ENCODE measurements at regions not wholly inside any gene's neighbourhood (a gene's known extent, or its start where the extent isn't known, plus 50 kb on each side); places are given as distances from the start of the nearest gene placed in this dataset.

- Histone ChIP-seq H3K4me1 (ENCODE audit: low read depth) (no peaks in the 10 kb centered on the region), H3K9me3 (ENCODE audit: low read depth) (no peaks in the 10 kb centered on the region), H3K27me3 (no peaks in the 10 kb centered on the region), H3K4me3 (no peak overlapping the region), H3K36me3 (no peaks in the 10 kb centered on the region), H3K27ac (no peak overlapping the region)
- DNase-seq (ENCODE audit: low read depth in 1 of 2, low spot score in 1 of 2): peak in 1 of 2 donors; percentile 17
- TF ChIP-seq, protein P1, sequence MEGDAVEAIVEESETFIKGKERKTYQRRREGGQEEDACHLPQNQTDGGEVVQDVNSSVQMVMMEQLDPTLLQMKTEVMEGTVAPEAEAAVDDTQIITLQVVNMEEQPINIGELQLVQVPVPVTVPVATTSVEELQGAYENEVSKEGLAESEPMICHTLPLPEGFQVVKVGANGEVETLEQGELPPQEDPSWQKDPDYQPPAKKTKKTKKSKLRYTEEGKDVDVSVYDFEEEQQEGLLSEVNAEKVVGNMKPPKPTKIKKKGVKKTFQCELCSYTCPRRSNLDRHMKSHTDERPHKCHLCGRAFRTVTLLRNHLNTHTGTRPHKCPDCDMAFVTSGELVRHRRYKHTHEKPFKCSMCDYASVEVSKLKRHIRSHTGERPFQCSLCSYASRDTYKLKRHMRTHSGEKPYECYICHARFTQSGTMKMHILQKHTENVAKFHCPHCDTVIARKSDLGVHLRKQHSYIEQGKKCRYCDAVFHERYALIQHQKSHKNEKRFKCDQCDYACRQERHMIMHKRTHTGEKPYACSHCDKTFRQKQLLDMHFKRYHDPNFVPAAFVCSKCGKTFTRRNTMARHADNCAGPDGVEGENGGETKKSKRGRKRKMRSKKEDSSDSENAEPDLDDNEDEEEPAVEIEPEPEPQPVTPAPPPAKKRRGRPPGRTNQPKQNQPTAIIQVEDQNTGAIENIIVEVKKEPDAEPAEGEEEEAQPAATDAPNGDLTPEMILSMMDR (IDR thresholded peaks at IDR 0.05; ENCODE audit: low read depth, low read length): no peak
Observed at GRCh38 chr4:123209436-123209835, 187.2 kb upstream of the SPRY1 start.

DNA sequence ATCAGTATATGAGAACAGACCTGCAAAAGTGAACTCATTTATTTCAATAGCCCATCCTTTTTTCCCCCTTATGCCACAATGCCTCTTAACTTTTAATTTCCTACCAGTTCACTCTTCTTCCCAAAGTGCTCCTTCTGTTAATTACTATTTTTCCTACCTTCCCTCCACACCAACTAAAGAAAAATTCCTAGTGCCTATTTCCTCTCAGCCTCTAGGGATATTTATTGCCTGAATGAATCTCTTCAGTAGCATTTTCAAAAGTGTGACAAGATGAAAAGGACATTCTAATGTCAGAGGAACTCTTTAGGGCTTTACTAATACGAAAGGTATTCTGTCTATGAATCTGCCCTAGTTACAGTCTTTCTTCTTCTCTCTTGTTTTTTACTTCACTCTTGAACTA is 181.1 kb upstream of the SPRY1 start:
- no peak overlapping the region for H3K4me3 ChIP-seq
- TF ChIP-seq, protein P1 (IDR thresholded peaks at IDR 0.05; ENCODE audit: low read depth, low read length): no peak
- H3K4me1 ChIP-seq (ENCODE audit: low read depth): no peaks in the 10 kb centered on the region
- no peak for DNase-seq (ENCODE audit: low read depth in 1 of 2, low spot score in 1 of 2)
- H3K36me3 ChIP-seq: no peaks in the 10 kb centered on the region
- no peak overlapping the region for H3K27ac ChIP-seq
- H3K9me3 ChIP-seq (ENCODE audit: low read depth): no peaks in the 10 kb centered on the region
- no peaks in the 10 kb centered on the region for H3K27me3 ChIP-seq

DNA sequence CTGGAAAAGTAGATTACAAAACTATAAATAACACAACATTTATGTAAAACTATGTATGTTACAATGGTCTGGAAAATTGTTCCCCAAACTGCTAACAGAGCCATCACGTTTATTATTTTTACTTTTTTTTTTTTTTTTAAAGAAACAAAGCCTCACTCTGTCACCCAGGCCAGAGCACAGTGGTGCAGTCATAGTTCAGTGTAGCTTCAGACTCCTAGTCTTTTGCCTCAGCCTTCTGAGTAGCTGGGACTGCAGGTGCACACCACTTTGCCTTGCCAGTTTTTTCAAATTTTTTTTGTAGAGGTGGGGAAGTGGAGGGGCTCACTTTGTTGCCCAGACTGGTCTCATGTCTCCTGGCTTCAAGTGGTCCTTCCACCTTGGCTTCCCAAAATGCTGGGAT is 180.1 kb upstream of the SPRY1 start:
- no peaks in the 10 kb centered on the region for H3K9me3 ChIP-seq (ENCODE audit: low read depth)
- TF ChIP-seq, protein P1 (IDR thresholded peaks at IDR 0.05; ENCODE audit: low read depth, low read length): no peak

GRCh38 chr4:123216946-123217345 is 179.6 kb upstream of the SPRY1 start:
- TF ChIP-seq, protein P1 (IDR thresholded peaks at IDR 0.05; ENCODE audit: low read depth, low read length): no peak
- no peaks in the 10 kb centered on the region for H3K27me3 ChIP-seq
- no peaks in the 10 kb centered on the region for H3K9me3 ChIP-seq (ENCODE audit: low read depth)
- H3K4me3 ChIP-seq: no peak overlapping the region
- H3K36me3 ChIP-seq: no peaks in the 10 kb centered on the region
- no peak for DNase-seq (ENCODE audit: low read depth in 1 of 2, low spot score in 1 of 2)
- no peak overlapping the region for H3K27ac ChIP-seq
- H3K4me1 ChIP-seq (ENCODE audit: low read depth): no peaks in the 10 kb centered on the region

More for the DNA sequence above, 180.1 kb upstream of the SPRY1 start:
- no peak for DNase-seq (ENCODE audit: low read depth in 1 of 2, low spot score in 1 of 2)
- Histone ChIP-seq H3K4me1 (ENCODE audit: low read depth) (no peaks in the 10 kb centered on the region), H3K36me3 (no peaks in the 10 kb centered on the region), H3K27ac (no peak overlapping the region), H3K27me3 (no peaks in the 10 kb centered on the region), H3K4me3 (no peak overlapping the region)

- TF ChIP-seq, protein P1 (IDR thresholded peaks at IDR 0.05; ENCODE audit: low read depth, low read length): no peak
- no peaks in the 10 kb centered on the region for H3K9me3 ChIP-seq (ENCODE audit: low read depth)
- H3K27me3 ChIP-seq: no peaks in the 10 kb centered on the region
- H3K27ac ChIP-seq: no peak overlapping the region
- no peak overlapping the region for H3K4me3 ChIP-seq
- no peaks in the 10 kb centered on the region for H3K4me1 ChIP-seq (ENCODE audit: low read depth)
- H3K36me3 ChIP-seq: no peaks in the 10 kb centered on the region
- no peak for DNase-seq (ENCODE audit: low read depth in 1 of 2, low spot score in 1 of 2)
Observed at GRCh38 chr4:123217664-123218063, 178.9 kb upstream of the SPRY1 start.

DNA sequence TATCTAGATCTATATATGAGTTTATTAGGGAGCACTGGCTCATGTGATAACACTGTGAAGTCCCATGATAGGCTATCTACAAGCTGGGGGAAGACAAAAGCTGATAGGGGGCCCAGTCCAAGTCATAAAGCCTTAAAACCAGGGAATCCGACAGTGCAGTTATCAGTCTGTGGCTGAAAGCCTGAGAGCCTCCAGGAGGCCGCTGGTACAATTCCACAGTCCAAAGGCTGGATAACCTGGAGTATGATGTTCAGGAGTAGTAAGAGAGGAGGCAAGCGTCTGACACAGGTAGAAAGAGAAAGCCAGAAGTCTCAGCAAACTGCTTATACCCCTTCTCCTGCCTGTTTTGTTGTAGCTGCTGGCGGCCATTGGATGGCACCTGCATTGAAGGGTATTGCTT is 177.6 kb upstream of the SPRY1 start:
- no peaks in the 10 kb centered on the region for H3K9me3 ChIP-seq (ENCODE audit: low read depth)
- TF ChIP-seq, protein P1 (IDR thresholded peaks at IDR 0.05; ENCODE audit: low read depth, low read length): no peak
- no peaks in the 10 kb centered on the region for H3K36me3 ChIP-seq
- no peaks in the 10 kb centered on the region for H3K27me3 ChIP-seq
- no peak overlapping the region for H3K27ac ChIP-seq
- no peak for DNase-seq (ENCODE audit: low read depth in 1 of 2, low spot score in 1 of 2)
- no peaks in the 10 kb centered on the region for H3K4me1 ChIP-seq (ENCODE audit: low read depth)
- H3K4me3 ChIP-seq: no peak overlapping the region

All from cardiac muscle cell (in vitro differentiated cells and primary cell).